ENCODE measurements at regions not wholly inside any gene's neighbourhood (a gene's known extent, or its start where the extent isn't known, plus 50 kb on each side); places are given as distances from the start of the nearest gene placed in this dataset.

- CTCF ChIA-PET, result no interaction called here
- no peaks in the 10 kb centered on the region for H3K79me2 ChIP-seq (ENCODE audit: control insufficient read depth, insufficient read depth, low read length)
- SMC1A ChIA-PET (ENCODE audit: uncharacterized antibody, unreplicated experiment), result no interaction called here
- H3K4me2 ChIP-seq (ENCODE audit: control insufficient read depth, insufficient read depth), result no peak overlapping the region
- TF ChIP-seq POLR2A (IDR thresholded peaks at IDR 0.05; ENCODE audit: low read depth, low read length) (no peak), ASH2L (IDR thresholded peaks at IDR 0.05; ENCODE audit: borderline replicate concordance, low read depth) (no peak), PML (IDR thresholded peaks at IDR 0.05; ENCODE audit: low read length) (no peak), USF1 (IDR thresholded peaks at IDR 0.05; ENCODE audit: borderline replicate concordance, extremely low read length, insufficient read depth, low read depth, low read length) (no peak), GATAD2B (conservative IDR thresholded peaks at IDR 0.05; ENCODE audit: low read depth) (no peak), WRNIP1 (IDR thresholded peaks at IDR 0.05; ENCODE audit: borderline replicate concordance, low read depth, low read length) (no peak), RAD21 (IDR thresholded peaks at IDR 0.05; ENCODE audit: insufficient read depth, low read depth, low read length) (no peak)
- ATAC-seq (no peak), DNase-seq (ENCODE audit: low read depth, low spot score) (no peak), FAIRE-seq (no peak)
- no peaks in the 10 kb centered on the region for H3K4me1 ChIP-seq (ENCODE audit: control insufficient read depth, insufficient read depth, low read length)
- no peaks in the 10 kb centered on the region for H3K9me3 ChIP-seq (replicated peaks; ENCODE audit: control insufficient read depth, insufficient read depth, low read length)
- RAD21 ChIA-PET (ENCODE audit: unreplicated experiment), result no interaction called here
- no peak overlapping the region for H3K27ac ChIP-seq (ENCODE audit: control insufficient read depth, insufficient read depth)
- H2AFZ ChIP-seq (ENCODE audit: control insufficient read depth, low read depth, low read length), result no peak overlapping the region
- 42% methylated on average over 11 of the region's 11 CpGs for WGBS (ENCODE audit: insufficient coverage, insufficient replicate concordance, low lambda C conversion rate, missing lambda C conversion rate)
- no peaks in the 10 kb centered on the region for H3K36me3 ChIP-seq (ENCODE audit: control insufficient read depth in 2 of 2, insufficient read depth in 2 of 2, low read length in 1 of 2)
- in situ Hi-C loops (cut with MboI), result no loop called here
- peaks cover 7 to 16% of the 10 kb centered on the region in 2 experiments for H3K27me3 ChIP-seq (replicated peaks in 1 of 2; ENCODE audit: control insufficient read depth in 2 of 2, insufficient read depth in 2 of 2, low read length in 1 of 2)
- no TSS peak for BruUV-seq (replicated peaks)
- H3K4me3 ChIP-seq, result no peak overlapping the region
- intact Hi-C loops (cut with micrococcal nuclease; ENCODE audit: unreplicated experiment), result no loop called here
- no peak overlapping the region for H3K9ac ChIP-seq (ENCODE audit: control insufficient read depth, insufficient read depth, low read length)
- no peaks in the 10 kb centered on the region; the same call in 1 of the 2 replicates for H4K20me1 ChIP-seq (ENCODE audit: control insufficient read depth, insufficient read depth)
- POLR2A ChIA-PET, result interaction anchor here (1.1 kb wide), 1 partner anchor 8 kb away, joined by 3 read pairs; no protein-coding TSS in a partner anchor
Observed at GRCh38 chr1:212513586-212513985, 80.9 kb downstream of the NENF start.

- Histone ChIP-seq H3K27me3 (replicated peaks in 1 of 2; ENCODE audit: control insufficient read depth in 2 of 2, insufficient read depth in 2 of 2, low read length in 1 of 2) (peaks cover 7 to 16% of the 10 kb centered on the region in 2 experiments), H3K9ac (ENCODE audit: control insufficient read depth, insufficient read depth, low read length) (no peak overlapping the region), H3K4me1 (ENCODE audit: control insufficient read depth, insufficient read depth, low read length) (no peaks in the 10 kb centered on the region), H3K27ac (ENCODE audit: control insufficient read depth, insufficient read depth) (no peak overlapping the region), H3K9me3 (replicated peaks; ENCODE audit: control insufficient read depth, insufficient read depth, low read length) (no peaks in the 10 kb centered on the region), H3K36me3 (ENCODE audit: control insufficient read depth in 2 of 2, insufficient read depth in 2 of 2, low read length in 1 of 2) (no peaks in the 10 kb centered on the region), H3K4me2 (ENCODE audit: control insufficient read depth, insufficient read depth) (no peak overlapping the region), H2AFZ (ENCODE audit: control insufficient read depth, low read depth, low read length) (no peak overlapping the region), H4K20me1 (ENCODE audit: control insufficient read depth, insufficient read depth) (no peaks in the 10 kb centered on the region; the same call in 1 of the 2 replicates), H3K4me3 (no peak overlapping the region), H3K79me2 (ENCODE audit: control insufficient read depth, insufficient read depth, low read length) (no peaks in the 10 kb centered on the region)
- DNase-seq (ENCODE audit: low read depth, low spot score), result no peak
- BruUV-seq (replicated peaks), result no TSS peak
- no peak for ATAC-seq
- ChIA-PET POLR2A (no interaction called here), SMC1A (ENCODE audit: uncharacterized antibody, unreplicated experiment) (no interaction called here), RAD21 (ENCODE audit: unreplicated experiment) (no interaction called here), CTCF (no interaction called here)
- 54% methylated on average over 25 of the region's 25 CpGs for WGBS (ENCODE audit: insufficient coverage, insufficient replicate concordance, low lambda C conversion rate, missing lambda C conversion rate)
- intact Hi-C loops (cut with micrococcal nuclease; ENCODE audit: unreplicated experiment) (no loop called here), in situ Hi-C loops (cut with MboI) (no loop called here)
- no peak for FAIRE-seq
- TF ChIP-seq GABPA (IDR thresholded peaks at IDR 0.05; ENCODE audit: low read depth) (no peak), KAT2A (conservative IDR thresholded peaks at IDR 0.05; ENCODE audit: control insufficient read depth, low read depth, low read length) (no peak), TARDBP (IDR thresholded peaks at IDR 0.05; ENCODE audit: borderline replicate concordance) (no peak), CTCF (IDR thresholded peaks at IDR 0.05 in 2 of 3, conservative IDR thresholded peaks at IDR 0.05 in 1 of 3; ENCODE audit: control insufficient read depth in 2 of 3, extremely low read depth in 1 of 3, insufficient read depth in 1 of 3, low read depth in 3 of 3, low read length in 3 of 3) (no peak), RELB (IDR thresholded peaks at IDR 0.05; ENCODE audit: low read depth) (no peak), ZSCAN29 (IDR thresholded peaks at IDR 0.05) (no peak), EGR1 (IDR thresholded peaks at IDR 0.05; ENCODE audit: borderline replicate concordance in 1 of 2, low read depth in 2 of 2, low read length in 2 of 2) (no peak)
Observed at GRCh38 chr1:212514056-212514614, 81.4 kb downstream of the NENF start.
